Ovary (tissue), 3 donors: ENCODE measurements at regions not wholly inside any gene's neighbourhood (a gene's known extent, or its start where the extent isn't known, plus 50 kb on each side); places are given as distances from the start of the nearest gene placed in this dataset.

Experiments used
- EP300 ChIP-seq: sonication (generic); formaldehyde crosslinking; IDR thresholded peaks from one replicate; pipeline ENCODE4 v1.6.1; 2017; ENCODE audit warnings: antibody characterized with exemption
- POLR2A ChIP-seq: fragments of 450-650 bp; IDR thresholded peaks from one replicate; pipeline ENCODE4 v1.6.1; 2017; ENCODE audit warnings: antibody characterized with exemption, mild to moderate bottlenecking, moderate library complexity
- TF ChIP-seq, protein P1 (sequence below), 3 donors: fragments of 450-650 bp in 2 of 3; fragments of 200-600 bp in 1 of 3; IDR thresholded peaks; one replicate each; pipeline versions ENCODE4 v1.5.1 to v1.8.0; 2016 to 2022; ENCODE audit warnings: antibody characterized with exemption in 3 of 3, mild to moderate bottlenecking in 1 of 3
- donor health status: DM: no; HTN: no; CAD: no.

DNA sequence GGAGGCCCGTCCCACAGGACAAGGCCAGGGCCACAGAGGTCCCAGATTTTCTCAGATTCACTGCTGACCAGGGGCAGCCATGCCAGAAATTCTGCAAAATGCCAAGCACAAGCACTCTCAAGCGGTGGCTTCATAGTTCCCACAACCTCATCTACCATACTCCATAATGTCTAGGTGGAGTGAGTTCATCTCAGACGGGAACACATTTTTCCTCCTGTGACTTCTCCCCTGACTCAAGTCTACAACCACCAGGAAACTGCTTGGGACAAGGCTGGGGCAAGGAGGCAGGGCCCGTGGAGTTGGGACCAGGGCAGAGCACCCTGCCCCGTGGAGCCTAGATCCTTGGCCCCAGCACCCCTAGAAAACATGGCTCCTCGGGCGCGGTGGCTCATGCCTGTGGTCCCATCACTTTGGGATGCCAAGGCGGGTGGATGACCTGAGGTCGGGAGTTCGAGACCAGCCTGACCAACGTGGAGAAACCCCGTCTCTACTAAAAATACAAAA lies 150.7 kb upstream of the HAAO start:
- TF ChIP-seq, protein P1, sequence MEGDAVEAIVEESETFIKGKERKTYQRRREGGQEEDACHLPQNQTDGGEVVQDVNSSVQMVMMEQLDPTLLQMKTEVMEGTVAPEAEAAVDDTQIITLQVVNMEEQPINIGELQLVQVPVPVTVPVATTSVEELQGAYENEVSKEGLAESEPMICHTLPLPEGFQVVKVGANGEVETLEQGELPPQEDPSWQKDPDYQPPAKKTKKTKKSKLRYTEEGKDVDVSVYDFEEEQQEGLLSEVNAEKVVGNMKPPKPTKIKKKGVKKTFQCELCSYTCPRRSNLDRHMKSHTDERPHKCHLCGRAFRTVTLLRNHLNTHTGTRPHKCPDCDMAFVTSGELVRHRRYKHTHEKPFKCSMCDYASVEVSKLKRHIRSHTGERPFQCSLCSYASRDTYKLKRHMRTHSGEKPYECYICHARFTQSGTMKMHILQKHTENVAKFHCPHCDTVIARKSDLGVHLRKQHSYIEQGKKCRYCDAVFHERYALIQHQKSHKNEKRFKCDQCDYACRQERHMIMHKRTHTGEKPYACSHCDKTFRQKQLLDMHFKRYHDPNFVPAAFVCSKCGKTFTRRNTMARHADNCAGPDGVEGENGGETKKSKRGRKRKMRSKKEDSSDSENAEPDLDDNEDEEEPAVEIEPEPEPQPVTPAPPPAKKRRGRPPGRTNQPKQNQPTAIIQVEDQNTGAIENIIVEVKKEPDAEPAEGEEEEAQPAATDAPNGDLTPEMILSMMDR (IDR thresholded peaks at IDR 0.05): no peak
- TF ChIP-seq POLR2A (no peak), EP300 (no peak)
